ENCODE measurements at regions not wholly inside any gene's neighbourhood (a gene's known extent, or its start where the extent isn't known, plus 50 kb on each side); places are given as distances from the start of the nearest gene placed in this dataset.

DNA sequence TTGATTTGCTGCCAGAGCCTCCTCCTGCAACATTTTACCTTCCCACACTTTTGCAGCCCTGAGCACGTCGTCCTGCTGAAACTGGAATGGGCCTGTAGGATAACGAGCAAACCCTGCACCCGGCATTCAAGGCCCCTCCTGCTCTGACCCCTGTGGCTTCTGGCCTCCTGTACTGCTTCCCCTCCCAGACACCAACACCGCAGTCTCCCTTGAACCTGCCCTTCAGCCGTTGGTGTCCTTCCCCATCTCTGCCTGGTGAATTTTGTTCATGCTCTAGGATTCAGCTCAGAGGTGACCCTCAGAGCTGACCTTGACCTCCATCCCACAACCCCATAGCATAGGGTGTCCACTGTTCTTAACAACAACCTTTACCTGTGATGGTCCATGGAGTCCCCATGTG lies 535.1 kb downstream of the MATN1 start:
- no peak for DNase-seq

DNA sequence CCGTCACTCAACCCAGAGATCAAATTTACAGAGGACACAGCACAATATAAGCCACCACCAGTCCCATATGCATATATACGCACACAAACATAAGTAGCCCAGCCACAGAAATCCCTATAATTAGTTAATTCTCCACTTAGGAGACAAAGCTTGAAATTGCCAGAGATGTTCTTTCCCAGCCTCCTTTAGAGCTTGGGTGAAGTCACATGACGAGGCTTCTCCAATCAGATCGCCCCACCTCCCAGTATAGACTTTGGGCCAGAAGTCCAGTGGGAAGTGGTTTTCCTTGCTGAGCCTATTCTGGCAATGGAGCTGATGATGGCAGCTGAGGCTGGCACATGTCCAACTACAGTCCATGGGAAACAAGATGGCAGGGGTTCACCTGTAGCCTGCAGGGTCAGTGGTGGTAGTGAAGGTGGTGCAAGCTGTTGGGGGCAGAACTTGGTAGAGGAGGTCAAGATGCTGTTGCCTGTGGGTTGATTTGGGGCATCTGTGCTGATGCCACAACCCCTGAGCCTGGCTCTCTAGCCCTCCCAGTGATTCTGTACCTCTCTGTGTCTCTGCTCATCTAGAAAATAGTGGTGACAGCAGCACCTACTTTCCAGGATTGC lies 535.9 kb downstream of the MATN1 start:
- no peak for DNase-seq

DNA sequence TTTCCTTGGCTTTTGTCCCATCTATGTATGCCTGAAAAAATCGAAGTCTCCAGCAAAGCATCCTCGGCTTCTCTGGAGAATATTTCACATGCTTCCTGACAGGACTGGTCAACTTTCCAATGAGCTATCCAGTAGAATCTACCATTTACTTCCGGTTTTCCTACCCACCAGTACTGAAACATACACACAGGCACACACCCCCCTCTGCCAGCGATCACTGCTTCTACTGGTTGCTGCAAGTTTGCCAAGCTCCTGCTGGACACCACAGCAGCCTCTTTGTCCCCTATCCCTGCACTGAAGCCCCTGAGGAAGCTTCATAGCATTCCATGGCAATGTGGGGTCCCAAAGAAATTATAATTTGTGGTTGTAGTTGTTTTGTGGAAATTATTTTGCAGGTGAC lies 536.8 kb downstream of the MATN1 start:
- DNase-seq: no peak

DNA sequence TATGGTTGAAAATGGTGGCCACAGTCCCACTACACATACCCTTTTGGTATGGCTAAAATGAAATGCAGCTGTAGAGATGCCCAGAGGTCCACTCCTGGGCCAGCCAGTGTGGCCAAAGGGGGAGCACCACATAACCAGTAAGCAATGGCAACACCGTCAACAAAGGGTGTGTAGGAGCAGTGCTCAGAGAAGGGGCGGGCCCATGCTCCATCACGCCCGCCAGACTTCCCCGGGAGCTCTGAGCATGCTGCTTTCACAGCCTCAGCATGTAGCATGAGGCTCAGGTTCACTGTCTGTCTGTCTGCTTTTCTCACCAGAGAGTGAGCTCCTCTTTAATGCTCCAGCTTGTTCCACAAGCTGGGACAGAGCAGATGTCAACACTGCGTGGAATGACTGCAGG lies 537.6 kb downstream of the MATN1 start:
- DNase-seq: no peak

DNA sequence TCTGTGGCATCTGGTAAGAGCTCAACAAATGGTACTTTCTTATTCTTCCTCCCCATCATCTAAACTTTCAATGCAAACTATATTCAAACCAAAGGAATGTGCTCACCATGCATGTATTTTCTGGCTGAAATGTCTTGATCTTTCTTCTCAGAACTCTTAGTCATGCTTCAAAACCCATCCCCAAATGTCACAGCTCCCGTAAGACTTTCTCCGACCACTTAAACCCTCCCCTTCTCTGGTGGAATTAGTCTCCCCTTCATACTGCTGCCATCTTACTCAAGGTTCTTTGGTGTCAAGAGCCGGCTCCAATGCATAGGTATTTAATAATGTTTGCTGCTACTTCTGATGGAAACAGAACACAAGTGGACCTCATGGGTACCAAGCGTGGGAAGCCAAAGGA lies 538.1 kb downstream of the MATN1 start:
- DNase-seq: no peak

DNA sequence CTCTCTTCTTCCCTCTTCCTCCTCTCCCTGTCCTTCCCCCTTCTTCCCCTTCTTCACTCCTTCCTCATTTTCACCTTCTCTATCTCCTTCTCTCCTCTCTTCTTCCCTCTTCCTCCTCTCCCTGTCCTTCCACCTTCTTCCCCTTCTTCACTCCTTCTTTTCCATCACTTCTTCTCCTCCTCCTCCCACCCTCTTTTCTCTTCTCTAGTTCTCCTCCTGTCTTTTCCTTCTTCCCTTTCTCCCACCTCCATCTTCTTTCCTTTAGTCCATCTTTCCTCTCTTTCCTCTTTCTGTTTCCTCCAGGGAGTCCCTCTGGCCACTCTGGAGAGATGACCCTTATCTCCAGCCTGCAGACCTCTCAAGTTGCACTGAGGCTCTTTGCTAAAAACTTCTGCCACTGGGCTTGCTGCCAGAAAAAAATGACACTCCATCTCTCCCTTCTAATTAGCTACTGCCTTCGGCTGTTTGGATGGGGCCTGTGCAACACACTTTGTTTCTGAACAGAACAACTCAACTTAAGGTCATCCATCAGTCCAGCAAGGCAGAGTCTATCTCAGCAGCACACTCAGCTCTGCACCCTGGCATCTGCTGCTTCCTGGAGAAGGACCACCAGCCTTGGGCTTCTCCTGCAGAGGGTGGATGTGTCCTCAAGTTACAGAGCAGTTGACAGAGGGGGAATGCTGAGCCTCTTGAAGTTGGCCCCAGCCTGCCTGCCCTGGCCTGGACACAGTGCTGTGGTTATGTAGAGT lies 538.8 kb downstream of the MATN1 start:
- DNase-seq: no peak

DNA sequence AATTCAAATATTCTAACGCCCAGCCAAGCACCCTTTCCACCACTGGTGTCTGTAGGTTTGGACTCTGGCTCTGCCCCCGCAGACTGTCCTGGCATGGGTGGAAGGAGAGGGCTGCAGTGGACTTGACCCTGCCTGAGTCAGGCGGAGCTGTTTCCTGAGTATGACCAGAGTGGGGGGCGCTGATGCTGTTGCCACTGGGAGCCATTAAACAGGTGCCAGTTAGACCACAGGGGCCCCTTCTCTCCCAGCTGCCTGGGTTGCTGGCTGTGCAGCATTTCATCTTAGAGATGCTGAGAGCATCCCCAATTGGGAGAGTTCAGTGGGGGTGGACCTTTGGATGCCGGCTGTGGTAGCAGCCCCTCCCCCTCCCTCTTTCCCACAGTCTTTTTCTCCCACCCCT lies 539.5 kb downstream of the MATN1 start:
- no peak for DNase-seq

DNA sequence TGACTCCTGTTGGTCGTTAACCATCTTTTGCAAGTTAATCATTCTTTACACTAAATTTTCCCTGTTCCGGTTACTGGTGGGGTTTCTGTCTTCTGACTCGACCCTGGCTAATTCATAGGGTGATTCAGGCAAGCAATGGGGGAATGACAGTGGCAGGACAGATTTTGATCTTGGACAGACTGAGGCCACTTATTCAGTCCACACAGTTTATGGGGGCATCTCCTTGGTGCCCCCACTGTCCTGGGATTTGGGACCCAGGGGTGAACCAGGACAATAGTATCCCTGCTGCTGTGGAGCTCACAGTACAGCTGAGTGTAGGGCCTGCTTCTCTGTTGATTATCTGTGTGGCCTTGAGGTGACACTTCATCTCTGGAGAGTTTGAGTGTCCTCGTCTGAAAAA lies 540.4 kb downstream of the MATN1 start:
- DNase-seq: no peak

DNA sequence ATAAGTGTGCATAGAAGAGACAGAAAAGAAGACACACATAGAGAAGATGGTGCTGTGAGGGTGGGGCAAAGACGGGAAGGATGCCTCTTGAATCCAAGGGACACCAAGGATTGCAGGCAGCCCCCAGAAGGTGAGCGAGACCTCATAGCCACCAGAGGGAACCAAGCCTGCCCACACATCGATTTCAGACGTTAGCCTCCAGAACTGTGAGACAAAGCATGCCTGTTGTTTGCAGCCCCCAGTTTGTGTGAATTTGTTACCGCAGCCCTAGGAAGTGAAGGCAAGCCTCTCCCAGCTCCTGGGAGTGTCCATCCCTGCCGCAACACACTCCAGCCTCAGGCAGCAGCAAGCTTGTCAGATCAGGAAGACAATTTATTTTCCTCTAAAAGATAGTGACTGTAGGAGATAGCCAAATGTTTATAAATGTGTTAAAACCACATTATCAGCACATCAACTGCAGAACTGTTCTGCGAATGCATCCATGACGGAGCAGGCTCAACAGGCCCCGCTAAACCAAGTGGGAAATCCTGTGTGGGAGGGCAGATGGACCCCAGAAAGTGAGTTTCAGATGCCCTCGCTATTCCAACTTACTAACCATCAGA lies 543.3 kb downstream of the MATN1 start:
- no peak for DNase-seq

DNA sequence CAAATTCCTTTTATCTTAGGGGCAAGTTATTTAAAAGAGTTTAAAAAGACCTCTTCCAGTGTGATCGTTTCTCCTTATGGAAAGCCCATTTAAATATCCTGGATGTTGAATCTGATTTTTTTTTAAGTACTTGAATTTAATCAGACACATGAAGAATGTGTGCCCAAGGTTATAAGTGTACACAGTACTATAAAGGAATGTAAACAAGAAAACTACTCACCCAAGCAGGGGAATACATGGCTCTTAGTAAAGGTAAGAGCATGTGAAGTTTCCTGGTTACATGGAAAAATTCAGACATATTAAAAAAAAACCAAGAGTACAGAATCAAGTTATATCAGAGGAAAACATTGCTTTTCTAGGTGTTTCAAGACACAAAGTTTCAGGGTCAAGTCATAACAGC lies 546.9 kb downstream of the MATN1 start:
- no peak for DNase-seq

DNA sequence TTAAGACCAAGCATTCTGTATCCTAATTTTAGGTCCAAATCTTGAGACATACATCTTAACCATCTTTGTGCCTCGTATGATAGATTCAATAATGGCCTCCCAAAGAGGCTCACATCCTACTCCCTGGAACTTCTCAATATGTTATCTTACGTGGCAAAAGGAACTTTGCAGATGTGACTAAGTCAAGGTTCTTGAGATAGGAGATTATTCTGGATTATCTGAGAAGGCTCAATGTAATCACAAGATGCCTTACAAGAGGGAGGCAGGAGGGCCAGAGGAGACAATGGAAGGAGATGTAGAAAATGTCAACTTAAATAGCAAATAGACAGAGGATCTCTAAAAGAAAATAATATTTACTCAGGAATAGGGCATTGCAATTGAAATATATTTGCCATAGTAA lies 548.9 kb downstream of the MATN1 start:
- DNase-seq: no peak

DNA sequence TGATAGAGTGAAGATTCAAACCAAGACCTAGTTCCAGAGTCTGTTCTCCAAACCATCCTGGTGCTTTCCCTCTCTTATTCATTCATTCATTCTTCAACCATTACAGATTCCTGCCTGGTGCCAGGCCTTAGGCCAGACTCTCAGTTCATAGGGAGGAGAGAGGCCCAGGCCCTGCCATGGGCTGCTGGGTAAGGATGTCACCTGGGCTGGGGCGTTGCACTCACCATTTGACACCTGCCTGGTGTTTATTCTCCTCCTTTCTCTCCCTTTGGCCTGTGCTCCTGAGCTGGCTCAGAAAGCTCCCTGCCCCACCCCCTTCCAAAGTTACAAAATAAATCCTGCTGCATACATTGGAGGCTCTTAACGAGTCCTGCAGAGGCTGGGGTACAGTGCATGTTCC lies 549.8 kb downstream of the MATN1 start:
- no peak for DNase-seq

DNA sequence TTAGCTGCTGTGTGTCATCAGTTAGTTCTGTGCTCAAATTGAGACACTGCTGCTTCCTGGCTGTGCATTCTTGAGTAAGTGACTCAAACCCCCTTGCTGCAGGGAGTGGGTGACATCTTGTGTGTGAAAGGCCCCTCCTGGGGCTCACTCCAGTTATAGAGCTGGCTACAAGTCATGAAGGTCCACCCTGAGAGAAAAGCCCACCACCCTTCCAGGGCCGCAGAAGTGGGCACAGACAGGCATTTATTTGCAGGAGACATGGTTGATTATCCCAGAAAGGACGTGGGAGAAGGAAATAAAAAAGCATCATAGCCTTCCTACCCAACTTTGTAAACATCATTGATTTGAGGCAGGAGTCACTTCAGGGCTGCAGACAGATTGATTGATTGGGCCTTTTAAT lies 550.6 kb downstream of the MATN1 start:
- no peak for DNase-seq

DNA sequence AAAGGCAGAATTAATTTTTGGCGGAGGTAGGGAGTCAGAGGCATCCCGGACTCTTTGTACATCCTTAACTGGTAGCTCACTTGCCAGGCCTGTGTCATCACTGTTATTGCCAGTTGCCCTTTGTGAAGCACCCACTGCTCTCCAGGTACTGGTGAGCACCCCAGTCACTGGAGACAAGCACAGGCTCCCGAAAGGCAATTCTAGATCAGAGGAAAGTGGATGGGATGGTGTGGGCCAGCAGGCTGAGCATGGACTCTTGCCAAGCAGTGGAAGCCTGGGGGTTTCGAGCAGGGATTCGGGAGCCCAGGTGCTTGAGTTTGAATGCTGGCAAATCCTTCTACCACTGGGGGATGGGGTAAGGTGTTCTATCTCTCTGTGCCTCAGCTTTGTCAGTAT lies 551.1 kb downstream of the MATN1 start:
- DNase-seq: no peak

DNA sequence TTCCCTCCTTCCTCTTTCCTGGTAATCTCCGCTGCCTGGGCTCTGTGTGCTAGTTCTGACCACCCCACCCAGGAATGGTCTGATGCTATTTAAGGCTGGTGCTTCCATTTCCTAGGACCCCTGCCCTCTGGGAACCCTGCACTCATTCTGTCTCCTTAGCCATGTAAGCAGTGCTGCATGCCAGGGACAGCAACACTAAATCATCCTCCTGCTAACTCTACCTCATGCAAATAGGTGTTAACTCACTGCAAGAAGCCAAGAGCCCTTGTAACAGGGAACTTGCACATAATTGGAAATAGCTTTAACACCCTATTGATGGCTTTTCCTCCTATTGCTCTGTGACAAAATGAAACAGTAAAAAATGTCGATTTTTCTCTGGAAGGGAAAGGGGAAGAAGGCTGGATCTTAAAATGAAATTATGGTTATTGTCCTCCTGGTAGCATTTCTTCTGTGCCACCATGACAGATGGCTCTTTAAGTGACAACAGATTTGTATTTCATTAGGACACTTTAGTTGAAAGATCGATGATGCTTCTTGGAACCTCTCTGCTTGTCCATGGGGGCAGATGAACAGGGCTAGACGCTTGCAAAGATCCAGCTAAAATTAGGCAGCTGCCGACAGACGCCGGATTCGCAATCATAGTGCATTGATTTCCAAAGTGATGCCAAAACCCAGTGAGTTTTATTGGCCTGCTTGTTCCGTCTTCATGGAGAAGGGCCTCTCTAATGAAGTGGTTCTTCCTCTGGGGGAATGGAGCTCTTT lies 551.7 kb downstream of the MATN1 start:
- DNase-seq: no peak

DNA sequence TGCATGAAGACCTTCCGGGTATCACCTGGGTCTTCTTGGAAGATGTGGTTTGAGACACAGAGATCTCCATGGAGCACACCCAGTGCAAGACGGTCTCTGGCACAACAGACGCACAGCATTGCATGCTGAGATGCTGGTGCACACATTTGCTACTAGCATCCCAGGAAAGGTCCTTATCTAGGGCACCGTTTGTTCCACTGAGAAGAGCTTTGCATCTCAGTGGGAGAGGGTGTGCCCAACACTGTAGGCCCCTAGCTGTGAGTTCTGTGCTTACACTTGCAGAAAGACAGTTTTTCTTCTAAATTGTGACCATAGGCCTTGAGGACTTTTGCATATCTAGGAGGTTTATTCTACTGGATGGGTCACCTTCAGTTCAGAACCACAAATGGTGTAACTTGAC lies 554.1 kb downstream of the MATN1 start:
- DNase-seq: no peak

DNA sequence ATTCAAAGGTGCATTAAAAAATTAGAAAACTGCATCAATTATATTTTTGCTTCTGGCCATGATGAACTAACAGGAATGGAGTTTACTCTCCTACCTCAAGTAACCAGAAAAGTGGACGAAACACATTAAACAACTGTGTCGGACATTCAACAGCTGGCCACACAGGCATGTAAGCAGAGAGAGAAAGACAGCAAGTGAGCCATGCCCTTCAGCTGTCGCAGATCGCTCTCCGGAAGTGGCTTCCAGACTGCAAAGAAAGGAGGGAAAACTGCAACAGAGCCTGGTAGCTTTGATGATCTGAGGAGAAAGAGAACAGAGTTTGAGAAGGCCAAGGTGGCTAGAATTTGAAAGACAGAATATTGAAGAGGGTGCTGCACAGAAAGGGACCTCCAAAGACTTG lies 557.2 kb downstream of the MATN1 start:
- peak in 1 of 3 donors; percentile 13 for DNase-seq

DNA sequence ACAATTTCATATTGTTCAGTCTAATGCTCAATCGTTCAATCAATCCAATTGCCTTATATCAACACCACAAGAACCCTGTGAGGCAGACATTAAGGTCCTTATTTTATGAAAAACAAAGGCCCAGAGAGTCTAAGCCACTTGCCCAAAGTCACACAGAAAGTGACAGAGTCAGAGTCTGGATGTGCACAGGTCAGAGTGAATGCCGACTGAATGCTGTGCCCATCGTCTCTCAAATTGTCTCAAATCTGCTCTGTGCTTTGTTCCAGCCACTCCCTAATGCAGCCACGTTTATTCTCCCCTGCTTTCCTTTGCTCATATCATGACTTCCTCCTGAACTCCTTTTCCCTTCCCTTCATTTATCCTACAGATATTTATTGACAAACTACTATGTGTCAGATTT lies 558.3 kb downstream of the MATN1 start:
- DNase-seq: no peak

DNA sequence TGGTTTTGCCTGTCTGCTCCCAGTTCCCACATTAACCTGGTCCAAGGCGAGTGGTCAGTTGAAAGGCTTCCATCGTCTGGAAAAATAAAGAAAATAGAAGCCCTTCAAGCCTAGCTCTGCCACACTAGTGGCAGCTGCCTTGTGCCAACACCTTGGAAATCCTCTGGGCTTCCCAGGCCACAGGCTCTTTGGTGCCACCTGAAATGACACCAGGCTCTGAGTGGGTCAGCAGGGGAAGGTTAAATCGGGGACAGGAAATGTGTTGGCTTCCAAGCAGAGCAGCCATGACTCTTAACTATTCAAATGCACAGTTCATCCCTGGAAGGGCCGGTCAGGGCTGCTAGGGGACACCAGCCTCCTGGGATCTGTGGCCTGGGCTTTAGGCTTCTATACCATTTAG lies 558.7 kb downstream of the MATN1 start:
- no peak for DNase-seq

DNA sequence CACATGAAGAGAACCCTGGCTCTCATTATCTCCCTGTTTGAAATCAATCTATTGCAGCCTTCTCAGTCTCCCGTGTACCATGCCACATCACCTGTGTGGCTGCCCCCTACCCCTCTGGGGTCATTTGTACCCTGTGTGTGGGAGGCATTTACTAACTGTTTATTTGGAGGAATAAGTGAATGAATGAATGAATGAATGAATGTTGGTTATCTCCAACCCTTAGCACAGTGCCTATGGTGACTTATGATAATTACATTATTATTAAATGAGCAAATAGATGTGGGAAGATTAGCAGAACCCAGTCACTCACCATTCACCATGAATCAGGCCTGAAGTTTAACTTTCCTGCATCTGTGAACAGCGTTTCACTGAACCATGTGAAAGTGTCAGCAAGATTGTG lies 560.8 kb downstream of the MATN1 start:
- DNase-seq: no peak

DNA sequence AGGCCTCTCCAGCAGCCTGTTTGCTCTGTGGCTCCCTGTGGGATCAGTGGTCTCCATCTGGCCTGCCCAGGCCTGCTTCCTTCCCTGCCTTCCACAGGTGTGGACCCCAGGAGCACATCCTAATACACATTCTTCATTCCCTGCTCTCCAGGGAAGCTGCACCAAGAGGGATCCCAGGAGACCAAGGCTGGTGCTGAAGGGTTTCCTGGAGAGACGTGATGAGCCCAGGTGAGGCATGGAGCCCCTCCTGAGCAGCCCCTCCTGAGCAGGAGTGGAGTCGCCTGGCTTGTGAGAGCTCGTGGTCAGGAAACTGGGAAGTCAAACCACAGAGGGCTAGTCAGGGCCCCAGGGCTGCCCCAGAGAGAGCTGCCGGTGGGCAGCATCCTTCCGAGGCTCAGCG lies 561.4 kb downstream of the MATN1 start:
- DNase-seq: no peak

DNA sequence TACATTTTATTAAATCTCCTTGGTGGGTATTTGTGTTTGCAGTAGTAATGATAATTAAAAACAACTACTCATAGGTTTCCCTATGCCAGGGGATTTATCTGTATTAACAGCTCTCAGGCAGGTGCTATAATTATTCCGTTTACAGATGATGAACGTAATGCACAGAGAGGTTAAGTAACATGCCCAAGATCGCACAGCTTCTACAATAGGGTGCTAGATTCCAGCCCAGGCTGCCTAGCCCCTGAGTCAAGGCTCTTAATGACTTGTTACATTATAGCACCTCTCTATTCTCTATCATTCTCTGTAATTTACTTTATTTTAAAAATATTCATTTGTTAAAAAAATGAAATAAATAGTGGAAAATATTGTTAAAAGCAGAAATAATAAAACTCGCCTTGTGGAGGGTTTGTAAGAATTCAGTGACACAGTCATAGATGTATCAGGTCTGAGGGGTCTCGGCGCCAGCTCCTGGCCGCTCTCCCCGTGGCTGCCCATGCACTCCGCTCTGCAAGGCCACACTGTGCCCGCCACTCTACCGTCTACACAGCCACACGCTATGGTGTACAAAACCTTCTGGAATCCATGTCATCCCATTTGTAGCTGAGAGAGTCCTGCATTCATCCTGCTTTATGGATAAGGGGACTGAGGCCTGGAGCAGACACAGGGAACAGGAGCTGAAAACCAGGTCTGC lies 562.2 kb downstream of the MATN1 start:
- DNase-seq: no peak
